MCF 10A (cell line): ENCODE measurements at regions not wholly inside any gene's neighbourhood (a gene's known extent, or its start where the extent isn't known, plus 50 kb on each side); places are given as distances from the start of the nearest gene placed in this dataset.
"Not testable (repeated sequence)": the region's sequence is repeated elsewhere in the genome, so short reads cannot be mapped to it uniquely, and the experiment has no call there.

Experiments used
- BruUV-seq: library from RNA; stranded (reverse); fragments of 400-500 nt; replicated peaks from 2 replicates; lab custom pipeline; 2021; lab: Mats Ljungman, UMichigan
- CTCF ChIA-PET: fragments of 300-600 bp; sonication (Branson Sonifier 250); formaldehyde crosslinking; extraction: SDS; loops from one replicate; lab custom pipeline; 2021; ENCODE audit warnings: antibody characterized with exemption, inconsistent platforms; lab: Yijun Ruan, JAX
- POLR2A ChIA-PET: fragments of 300-600, 350-650 bp; sonication (Branson Sonifier 250); formaldehyde crosslinking; extraction: SDS; loops from one replicate; lab custom pipeline; 2020; ENCODE audit warnings: antibody characterized with exemption, inconsistent platforms; lab: Yijun Ruan, JAX
- DNase-seq: peaks from one replicate; pipeline ENCODE4 v3.0.0-alpha.2; 2018; ENCODE audit not compliant: unreplicated experiment
- H3K27ac Mint-ChIP-seq: one replicate; pipeline ENCODE4 v1.8.0; 2022; ENCODE audit warnings: mild to moderate bottlenecking, low read depth, mixed read lengths; ENCODE audit not compliant: unreplicated experiment
- H3K27me3 Mint-ChIP-seq: one replicate; pipeline ENCODE4 v1.8.0; 2022; ENCODE audit warnings: mixed read lengths; ENCODE audit not compliant: insufficient read depth, unreplicated experiment
- H3K36me3 Mint-ChIP-seq: one replicate; pipeline ENCODE4 v1.8.0; 2022; ENCODE audit warnings: mild to moderate bottlenecking, moderate library complexity, mixed read lengths; ENCODE audit not compliant: insufficient read depth, unreplicated experiment
- H3K4me1 Mint-ChIP-seq: one replicate; pipeline ENCODE4 v1.8.0; 2022; ENCODE audit warnings: mixed read lengths; ENCODE audit not compliant: insufficient read depth, unreplicated experiment
- H3K4me3 Mint-ChIP-seq: one replicate; pipeline ENCODE4 v1.8.0; 2022; ENCODE audit warnings: mild to moderate bottlenecking, moderate library complexity, mixed read lengths; ENCODE audit not compliant: unreplicated experiment
- H3K9me3 Mint-ChIP-seq: one replicate; pipeline ENCODE4 v1.8.0; 2022; ENCODE audit warnings: mixed read lengths; ENCODE audit not compliant: unreplicated experiment
- CTCF ChIP-seq: fragments of 200-600 bp; IDR thresholded peaks from one replicate; pipeline ENCODE4 v1.8.0; 2022; ENCODE audit warnings: antibody characterized with exemption, mild to moderate bottlenecking; ENCODE audit not compliant: unreplicated experiment
- intact Hi-C: fragments of 100-400 bp; cut with micrococcal nuclease; formaldehyde crosslinking; loops from 2 replicates; pipeline ENCODE4 v1.14.1; 2022

- Mint-ChIP-seq H3K36me3 (no peaks in the 10 kb centered on the region), H3K27ac (no peak overlapping the region), H3K27me3 (no peaks in the 10 kb centered on the region), H3K4me1 (peaks cover 20% of the 10 kb centered on the region), H3K9me3 (peaks cover 7% of the 10 kb centered on the region), H3K4me3 (no peak overlapping the region)
- CTCF ChIA-PET = interaction anchor here (0.7 kb wide), 2 partner anchors 15 to 179 kb away, joined by 5 read pairs; no protein-coding TSS in a partner anchor
- no TSS peak for BruUV-seq
- POLR2A ChIA-PET = interaction anchor here (0.9 to 1.0 kb wide), 2 partner anchors 36 to 46 kb away, joined by 4 read pairs; no protein-coding TSS in a partner anchor
- intact Hi-C loops = no loop called here
- DNase-seq = no peak
- TF ChIP-seq CTCF = no peak
Measured at GRCh38 chr4:131609039-131609438, 1540.1 kb upstream of the PCDH10 start.

- H3K4me3 Mint-ChIP-seq, CTCF ChIA-PET, H3K27me3 Mint-ChIP-seq, BruUV-seq, POLR2A ChIA-PET, H3K9me3 Mint-ChIP-seq, intact Hi-C loops, H3K36me3 Mint-ChIP-seq: not testable (repeated sequence)
- Mint-ChIP-seq H3K4me1 (peaks cover 15% of the 10 kb centered on the region), H3K27ac (peak overlapping the region; percentile 52)
- DNase-seq = peak; percentile 62
Measured at GRCh38 chr4:131610517-131610916, 1538.6 kb upstream of the PCDH10 start.

- POLR2A ChIA-PET = no interaction called here
- TF ChIP-seq CTCF = no peak
- no TSS peak for BruUV-seq
- DNase-seq = no peak
- CTCF ChIA-PET = interaction anchor here (0.6 kb wide), 1 partner anchor 12 kb away, joined by 3 read pairs; no protein-coding TSS in a partner anchor
- H3K27ac Mint-ChIP-seq = no peak overlapping the region
- H3K36me3 Mint-ChIP-seq = no peaks in the 10 kb centered on the region
- peaks cover 3% of the 10 kb centered on the region for H3K9me3 Mint-ChIP-seq
- H3K4me3 Mint-ChIP-seq = no peak overlapping the region
- intact Hi-C loops = no loop called here
- no peaks in the 10 kb centered on the region for H3K27me3 Mint-ChIP-seq
- peaks cover 15% of the 10 kb centered on the region for H3K4me1 Mint-ChIP-seq
Measured at GRCh38 chr4:131613086-131613823, 1535.8 kb upstream of the PCDH10 start.

- intact Hi-C loops = no loop called here
- DNase-seq = no peak
- no TSS peak for BruUV-seq
- no peak for TF ChIP-seq CTCF
- ChIA-PET POLR2A (no interaction called here), CTCF (no interaction called here)
- no peaks in the 10 kb centered on the region for H3K9me3 Mint-ChIP-seq
- H3K27me3 Mint-ChIP-seq = no peaks in the 10 kb centered on the region
- peaks cover 15% of the 10 kb centered on the region for H3K4me1 Mint-ChIP-seq
- no peaks in the 10 kb centered on the region for H3K36me3 Mint-ChIP-seq
- no peak overlapping the region for H3K4me3 Mint-ChIP-seq
- H3K27ac Mint-ChIP-seq = no peak overlapping the region
Measured at GRCh38 chr4:131613824-131614216, 1535.3 kb upstream of the PCDH10 start.
